K562 (cell line): ENCODE measurements at regions not wholly inside any gene's neighbourhood (a gene's known extent, or its start where the extent isn't known, plus 50 kb on each side); places are given as distances from the start of the nearest gene placed in this dataset.

Experiments
- CBX3 ChIP-seq, 2 experiments: IDR thresholded peaks; 1 replicate in 1 of 2; 2 replicates in 1 of 2; pipeline ENCODE4 v1.6.1; 2012; ENCODE audit warnings: inconsistent platforms in 2 of 2, low read length in 2 of 2, borderline replicate concordance in 1 of 2, control low read depth in 1 of 2
- E2F3 ChIP-seq: fragments of 250-450 bp; sonication (Bioruptor Pico); IDR thresholded peaks from 2 replicates; pipeline ENCODE4 v1.4.0; 2020; ENCODE audit warnings: mild to moderate bottlenecking
- EP300 ChIP-seq: IDR thresholded peaks from 2 replicates; pipeline ENCODE4 v1.6.1; 2012; ENCODE audit warnings: low read length, improper control_type of control experiment
- MED1 ChIP-seq: sonication (generic); formaldehyde crosslinking; IDR thresholded peaks from 2 replicates; pipeline ENCODE4 v1.8.1; 2023; ENCODE audit warnings: missing genetic modification reagents, borderline replicate concordance
- RAD21 ChIP-seq, 2 experiments: fragments of 250-450 bp in 1 of 2; fragments of 450-650 bp in 1 of 2; sonication (Bioruptor Pico) in 1 of 2; formaldehyde crosslinking in 1 of 2; IDR thresholded peaks in 1 of 2; conservative IDR thresholded peaks in 1 of 2; 2 replicates each; pipeline versions ENCODE4 v1.4.0 to v1.8.0; 2020 to 2022; ENCODE audit warnings: mild to moderate bottlenecking in 2 of 2, moderate library complexity in 1 of 2
- SFPQ ChIP-seq: fragments of 200-400 bp; formaldehyde crosslinking; IDR thresholded peaks from 2 replicates; pipeline ENCODE4 v1.6.1; 2017; ENCODE audit warnings: mild to moderate bottlenecking, low read depth, low read length, moderate library complexity
- SMC3 ChIP-seq: conservative IDR thresholded peaks from 2 replicates; pipeline ENCODE4 v1.6.1; 2011; ENCODE audit warnings: low read depth, low read length, improper control_type of control experiment; ENCODE audit not compliant: insufficient read depth
- TAF15 ChIP-seq: fragments of 200-400 bp; formaldehyde crosslinking; IDR thresholded peaks from 2 replicates; pipeline ENCODE4 v1.6.1; 2017; ENCODE audit warnings: mild to moderate bottlenecking, low read depth, low read length, moderate library complexity
- ZNF232 ChIP-seq: sonication (generic); formaldehyde crosslinking; IDR thresholded peaks from 2 replicates; pipeline ENCODE4 v1.8.0; 2022; ENCODE audit warnings: mild to moderate bottlenecking, missing genetic modification reagents
- TF ChIP-seq, protein P1 (sequence below): sonication (generic); formaldehyde crosslinking; IDR thresholded peaks from 2 replicates; pipeline ENCODE4 v1.8.0; 2023; ENCODE audit warnings: missing genetic modification reagents, mild to moderate bottlenecking, borderline replicate concordance
- TF ChIP-seq, protein P2 (sequence below), 3 experiments: IDR thresholded peaks in 2 of 3; conservative IDR thresholded peaks in 1 of 3; 2 replicates each; pipeline ENCODE4 v1.5.1; 2011 to 2012; ENCODE audit warnings: low read length in 3 of 3, mild to moderate bottlenecking in 3 of 3, control low read depth in 2 of 3, improper control_type of control experiment in 1 of 3, inconsistent platforms in 1 of 3, low read depth in 1 of 3, mixed read lengths in 1 of 3, moderate library complexity in 1 of 3; ENCODE audit not compliant: insufficient read depth in 2 of 3
- TF ChIP-seq, protein P3 (sequence below): fragments of 250-450 bp; sonication (Bioruptor Pico); IDR thresholded peaks from 2 replicates; pipeline ENCODE4 v1.8.0; 2022; ENCODE audit warnings: inconsistent platforms, mild to moderate bottlenecking, moderate library complexity, borderline replicate concordance

GRCh38 chr12:87848248-87848868, 180.8 kb downstream of the C12orf50 start (continued):
- TF ChIP-seq TAF15 (no peak), SMC3 (0 out of 2 replicates have a peak, but pooled peaks have one; percentile 25), RAD21 (CRISPR knock-in tag; conservative IDR thresholded peaks at IDR 0.05 in 1 of 2, IDR thresholded peaks at IDR 0.05 in 1 of 2) (peak; percentile 69 to 73), MED1 (CRISPR knock-in tag) (no peak), CBX3 (IDR thresholded peaks at IDR 0.05; ENCODE audit: borderline replicate concordance in 1 of 2, low read length in 2 of 2) (no peak), EP300 (no peak), E2F3 (CRISPR knock-in tag) (no peak), ZNF232 (CRISPR knock-in tag) (no peak), SFPQ (no peak)
- TF ChIP-seq, protein P1, sequence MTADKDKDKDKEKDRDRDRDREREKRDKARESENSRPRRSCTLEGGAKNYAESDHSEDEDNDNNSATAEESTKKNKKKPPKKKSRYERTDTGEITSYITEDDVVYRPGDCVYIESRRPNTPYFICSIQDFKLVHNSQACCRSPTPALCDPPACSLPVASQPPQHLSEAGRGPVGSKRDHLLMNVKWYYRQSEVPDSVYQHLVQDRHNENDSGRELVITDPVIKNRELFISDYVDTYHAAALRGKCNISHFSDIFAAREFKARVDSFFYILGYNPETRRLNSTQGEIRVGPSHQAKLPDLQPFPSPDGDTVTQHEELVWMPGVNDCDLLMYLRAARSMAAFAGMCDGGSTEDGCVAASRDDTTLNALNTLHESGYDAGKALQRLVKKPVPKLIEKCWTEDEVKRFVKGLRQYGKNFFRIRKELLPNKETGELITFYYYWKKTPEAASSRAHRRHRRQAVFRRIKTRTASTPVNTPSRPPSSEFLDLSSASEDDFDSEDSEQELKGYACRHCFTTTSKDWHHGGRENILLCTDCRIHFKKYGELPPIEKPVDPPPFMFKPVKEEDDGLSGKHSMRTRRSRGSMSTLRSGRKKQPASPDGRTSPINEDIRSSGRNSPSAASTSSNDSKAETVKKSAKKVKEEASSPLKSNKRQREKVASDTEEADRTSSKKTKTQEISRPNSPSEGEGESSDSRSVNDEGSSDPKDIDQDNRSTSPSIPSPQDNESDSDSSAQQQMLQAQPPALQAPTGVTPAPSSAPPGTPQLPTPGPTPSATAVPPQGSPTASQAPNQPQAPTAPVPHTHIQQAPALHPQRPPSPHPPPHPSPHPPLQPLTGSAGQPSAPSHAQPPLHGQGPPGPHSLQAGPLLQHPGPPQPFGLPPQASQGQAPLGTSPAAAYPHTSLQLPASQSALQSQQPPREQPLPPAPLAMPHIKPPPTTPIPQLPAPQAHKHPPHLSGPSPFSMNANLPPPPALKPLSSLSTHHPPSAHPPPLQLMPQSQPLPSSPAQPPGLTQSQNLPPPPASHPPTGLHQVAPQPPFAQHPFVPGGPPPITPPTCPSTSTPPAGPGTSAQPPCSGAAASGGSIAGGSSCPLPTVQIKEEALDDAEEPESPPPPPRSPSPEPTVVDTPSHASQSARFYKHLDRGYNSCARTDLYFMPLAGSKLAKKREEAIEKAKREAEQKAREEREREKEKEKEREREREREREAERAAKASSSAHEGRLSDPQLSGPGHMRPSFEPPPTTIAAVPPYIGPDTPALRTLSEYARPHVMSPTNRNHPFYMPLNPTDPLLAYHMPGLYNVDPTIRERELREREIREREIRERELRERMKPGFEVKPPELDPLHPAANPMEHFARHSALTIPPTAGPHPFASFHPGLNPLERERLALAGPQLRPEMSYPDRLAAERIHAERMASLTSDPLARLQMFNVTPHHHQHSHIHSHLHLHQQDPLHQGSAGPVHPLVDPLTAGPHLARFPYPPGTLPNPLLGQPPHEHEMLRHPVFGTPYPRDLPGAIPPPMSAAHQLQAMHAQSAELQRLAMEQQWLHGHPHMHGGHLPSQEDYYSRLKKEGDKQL (CRISPR knock-in tag), result no peak
- TF ChIP-seq, protein P2, sequence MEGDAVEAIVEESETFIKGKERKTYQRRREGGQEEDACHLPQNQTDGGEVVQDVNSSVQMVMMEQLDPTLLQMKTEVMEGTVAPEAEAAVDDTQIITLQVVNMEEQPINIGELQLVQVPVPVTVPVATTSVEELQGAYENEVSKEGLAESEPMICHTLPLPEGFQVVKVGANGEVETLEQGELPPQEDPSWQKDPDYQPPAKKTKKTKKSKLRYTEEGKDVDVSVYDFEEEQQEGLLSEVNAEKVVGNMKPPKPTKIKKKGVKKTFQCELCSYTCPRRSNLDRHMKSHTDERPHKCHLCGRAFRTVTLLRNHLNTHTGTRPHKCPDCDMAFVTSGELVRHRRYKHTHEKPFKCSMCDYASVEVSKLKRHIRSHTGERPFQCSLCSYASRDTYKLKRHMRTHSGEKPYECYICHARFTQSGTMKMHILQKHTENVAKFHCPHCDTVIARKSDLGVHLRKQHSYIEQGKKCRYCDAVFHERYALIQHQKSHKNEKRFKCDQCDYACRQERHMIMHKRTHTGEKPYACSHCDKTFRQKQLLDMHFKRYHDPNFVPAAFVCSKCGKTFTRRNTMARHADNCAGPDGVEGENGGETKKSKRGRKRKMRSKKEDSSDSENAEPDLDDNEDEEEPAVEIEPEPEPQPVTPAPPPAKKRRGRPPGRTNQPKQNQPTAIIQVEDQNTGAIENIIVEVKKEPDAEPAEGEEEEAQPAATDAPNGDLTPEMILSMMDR (IDR thresholded peaks at IDR 0.05 in 2 of 3, conservative IDR thresholded peaks at IDR 0.05 in 1 of 3; ENCODE audit: insufficient read depth in 2 of 3, low read depth in 1 of 3, low read length in 3 of 3), result peak in 2 of 3 experiments; percentile 55 to 58; a peak in 4 of 6 replicates
- TF ChIP-seq, protein P3, sequence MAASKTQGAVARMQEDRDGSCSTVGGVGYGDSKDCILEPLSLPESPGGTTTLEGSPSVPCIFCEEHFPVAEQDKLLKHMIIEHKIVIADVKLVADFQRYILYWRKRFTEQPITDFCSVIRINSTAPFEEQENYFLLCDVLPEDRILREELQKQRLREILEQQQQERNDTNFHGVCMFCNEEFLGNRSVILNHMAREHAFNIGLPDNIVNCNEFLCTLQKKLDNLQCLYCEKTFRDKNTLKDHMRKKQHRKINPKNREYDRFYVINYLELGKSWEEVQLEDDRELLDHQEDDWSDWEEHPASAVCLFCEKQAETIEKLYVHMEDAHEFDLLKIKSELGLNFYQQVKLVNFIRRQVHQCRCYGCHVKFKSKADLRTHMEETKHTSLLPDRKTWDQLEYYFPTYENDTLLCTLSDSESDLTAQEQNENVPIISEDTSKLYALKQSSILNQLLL (CRISPR knock-in tag), result no peak
